Lung (tissue), 11 donors: ENCODE measurements at regions not wholly inside any gene's neighbourhood (a gene's known extent, or its start where the extent isn't known, plus 50 kb on each side); places are given as distances from the start of the nearest gene placed in this dataset.
"Not testable (repeated sequence)": the region's sequence is repeated elsewhere in the genome, so short reads cannot be mapped to it uniquely, and the experiment has no call there.

Source experiments
- ATAC-seq: fragments of 200-7000 bp; cut with Tn5 transposase; one replicate; pipeline ENCODE4 v1.9.1; 2020; ENCODE audit warnings: moderate number of reproducible peaks; ENCODE audit not compliant: insufficient read depth, low FRiP score
- DNase-seq, 3 donors: peaks; one replicate each; pipeline ENCODE4 v3.0.0-alpha.2; 2013 to 2017
- H3K27ac ChIP-seq, 2 donors: one replicate each; pipeline ENCODE4 v1.5.1; 2013; ENCODE audit warnings: mild to moderate bottlenecking in 2 of 2, moderate library complexity in 2 of 2, control low read depth in 1 of 2, inconsistent platforms in 1 of 2, low read depth in 1 of 2, low read length in 1 of 2
- H3K27me3 ChIP-seq, 3 donors: one replicate each; pipeline ENCODE4 v1.5.1; 2013; ENCODE audit warnings: low read length in 2 of 3; ENCODE audit not compliant: control insufficient read depth in 3 of 3, insufficient read depth in 3 of 3
- H3K36me3 ChIP-seq, 4 donors: one replicate each; pipeline ENCODE4 v1.5.1; 2013; ENCODE audit warnings: low read length in 4 of 4, mild to moderate bottlenecking in 1 of 4, moderate library complexity in 1 of 4; ENCODE audit not compliant: control insufficient read depth in 4 of 4, insufficient read depth in 4 of 4
- H3K4me1 ChIP-seq, 5 donors: one replicate each; pipeline ENCODE4 v1.5.1; 2013; ENCODE audit warnings: low read length in 5 of 5, mild to moderate bottlenecking in 2 of 5, moderate library complexity in 1 of 5; ENCODE audit not compliant: control insufficient read depth in 5 of 5, insufficient read depth in 5 of 5
- H3K4me3 ChIP-seq: one replicate; pipeline ENCODE4 v1.5.1; 2013; ENCODE audit warnings: mild to moderate bottlenecking, control low read depth, moderate library complexity
- H3K9ac ChIP-seq, 2 donors: one replicate each; pipeline ENCODE4 v1.5.1; 2013; ENCODE audit warnings: low read length in 2 of 2, control low read depth in 1 of 2; ENCODE audit not compliant: insufficient read depth in 1 of 2
- H3K9me3 ChIP-seq, 4 donors: one replicate each; pipeline ENCODE4 v1.5.1; 2013; ENCODE audit warnings: low read length in 3 of 4, mild to moderate bottlenecking in 1 of 4, moderate library complexity in 1 of 4; ENCODE audit not compliant: control insufficient read depth in 4 of 4, insufficient read depth in 3 of 4
- WGBS, 2 donors: extraction: QIAGEN DNeasy Blood & Tissue Kit; methylation state at CpG; one replicate each; pipeline ENCODE4 v1.1.7; 2013; 5-methylcytosine and 5-hydroxymethylcytosine counted together
- TF ChIP-seq, protein P1 (sequence below): IDR thresholded peaks from 2 replicates; pipeline ENCODE4 v1.5.1; 2012; ENCODE audit warnings: mild to moderate bottlenecking; ENCODE audit errors: control extremely low read depth, extremely low read depth
- donor health status: control.
- donor health status: control.
- donor health status: Bipolar disorder and iron deficiency.
- donor health status: healthy.
- donor health status: DM: yes; HTN: yes; CAD: no.

DNA sequence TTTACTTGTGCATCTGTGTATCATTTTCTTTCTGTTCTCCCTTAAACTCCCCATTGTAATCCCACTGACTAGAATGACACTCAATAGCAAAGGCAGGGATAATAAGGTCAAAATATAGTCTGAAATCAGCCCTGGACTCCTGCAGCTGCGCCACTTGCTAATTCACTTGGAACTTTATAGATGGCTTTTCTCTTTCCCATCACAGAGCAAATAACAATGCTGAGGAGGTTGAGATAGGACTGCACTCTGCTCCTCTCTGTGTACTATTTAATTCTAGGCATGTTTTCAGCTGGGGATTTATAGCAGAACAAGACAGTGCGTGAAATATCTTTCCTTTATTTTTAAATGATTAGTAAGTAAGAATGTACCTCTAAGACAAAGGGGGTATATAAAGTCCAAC is 324.2 kb downstream of the LNPK start:
- Histone ChIP-seq H3K4me3 (no peak overlapping the region), H3K9ac (no peak overlapping the region), H3K36me3 (no peaks in the 10 kb centered on the region), H3K9me3 (no peaks in the 10 kb centered on the region), H3K27me3 (no peaks in the 10 kb centered on the region), H3K4me1 (no peaks in the 10 kb centered on the region), H3K27ac (no peak overlapping the region)
- TF ChIP-seq, protein P1, sequence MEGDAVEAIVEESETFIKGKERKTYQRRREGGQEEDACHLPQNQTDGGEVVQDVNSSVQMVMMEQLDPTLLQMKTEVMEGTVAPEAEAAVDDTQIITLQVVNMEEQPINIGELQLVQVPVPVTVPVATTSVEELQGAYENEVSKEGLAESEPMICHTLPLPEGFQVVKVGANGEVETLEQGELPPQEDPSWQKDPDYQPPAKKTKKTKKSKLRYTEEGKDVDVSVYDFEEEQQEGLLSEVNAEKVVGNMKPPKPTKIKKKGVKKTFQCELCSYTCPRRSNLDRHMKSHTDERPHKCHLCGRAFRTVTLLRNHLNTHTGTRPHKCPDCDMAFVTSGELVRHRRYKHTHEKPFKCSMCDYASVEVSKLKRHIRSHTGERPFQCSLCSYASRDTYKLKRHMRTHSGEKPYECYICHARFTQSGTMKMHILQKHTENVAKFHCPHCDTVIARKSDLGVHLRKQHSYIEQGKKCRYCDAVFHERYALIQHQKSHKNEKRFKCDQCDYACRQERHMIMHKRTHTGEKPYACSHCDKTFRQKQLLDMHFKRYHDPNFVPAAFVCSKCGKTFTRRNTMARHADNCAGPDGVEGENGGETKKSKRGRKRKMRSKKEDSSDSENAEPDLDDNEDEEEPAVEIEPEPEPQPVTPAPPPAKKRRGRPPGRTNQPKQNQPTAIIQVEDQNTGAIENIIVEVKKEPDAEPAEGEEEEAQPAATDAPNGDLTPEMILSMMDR, result no peak
- ATAC-seq (no peak), DNase-seq (no peak)
- WGBS, 2 donors, result 91 to 93% methylated on average over 2 of the region's 2 CpGs

DNA sequence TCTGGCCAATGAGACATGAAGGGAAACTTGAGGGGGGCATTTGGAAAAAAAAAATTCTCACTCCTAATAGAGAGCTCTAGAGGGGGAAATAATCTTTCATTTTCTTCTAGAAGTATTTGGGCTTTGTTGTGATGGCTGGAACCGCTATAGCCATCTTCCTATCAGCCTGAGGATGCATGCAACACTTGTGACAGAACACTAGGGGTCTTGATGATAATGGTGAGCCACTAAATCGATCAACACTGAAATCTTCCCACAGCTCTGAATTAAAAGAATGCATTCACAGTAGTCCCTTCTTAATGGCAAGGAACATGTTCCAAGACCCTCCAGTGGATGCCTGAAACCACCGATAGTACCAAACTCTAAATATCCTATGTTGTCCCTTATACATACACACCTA is 325.3 kb downstream of the LNPK start:
- DNase-seq (no peak), ATAC-seq (no peak)
- TF ChIP-seq, protein P1, result no peak
- WGBS, 2 donors, result 72 to 75% methylated on average over 3 of the region's 3 CpGs
- no peak overlapping the region for H3K4me3 ChIP-seq
- no peaks in the 10 kb centered on the region for H3K4me1 ChIP-seq
- H3K36me3 ChIP-seq, result no peaks in the 10 kb centered on the region
- H3K9me3 ChIP-seq, result no peaks in the 10 kb centered on the region
- H3K9ac ChIP-seq, result no peak overlapping the region
- no peak overlapping the region for H3K27ac ChIP-seq
- H3K27me3 ChIP-seq, result no peaks in the 10 kb centered on the region

DNA sequence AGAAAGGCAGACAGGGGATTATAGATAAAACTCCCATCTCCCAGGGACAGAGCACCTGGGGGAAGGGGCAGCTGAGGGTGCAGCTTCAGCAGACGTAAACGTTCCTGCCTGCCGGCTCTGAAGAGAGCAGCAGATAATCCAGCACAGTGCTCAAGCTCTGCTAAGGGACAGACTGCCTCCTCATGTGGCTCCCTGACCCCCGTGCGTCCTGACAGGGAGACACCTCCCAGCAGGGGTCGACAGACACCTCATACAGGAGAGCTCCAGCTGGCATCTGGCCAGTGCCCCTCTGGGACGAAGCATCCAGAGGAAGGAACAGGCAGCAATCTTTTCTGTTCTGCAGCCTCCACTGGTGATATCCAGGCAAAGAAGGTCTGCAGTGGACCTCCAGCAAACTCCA is 333.3 kb downstream of the LNPK start:
- WGBS, 2 donors, result 71 to 83% methylated on average over 7 of the region's 7 CpGs

DNA sequence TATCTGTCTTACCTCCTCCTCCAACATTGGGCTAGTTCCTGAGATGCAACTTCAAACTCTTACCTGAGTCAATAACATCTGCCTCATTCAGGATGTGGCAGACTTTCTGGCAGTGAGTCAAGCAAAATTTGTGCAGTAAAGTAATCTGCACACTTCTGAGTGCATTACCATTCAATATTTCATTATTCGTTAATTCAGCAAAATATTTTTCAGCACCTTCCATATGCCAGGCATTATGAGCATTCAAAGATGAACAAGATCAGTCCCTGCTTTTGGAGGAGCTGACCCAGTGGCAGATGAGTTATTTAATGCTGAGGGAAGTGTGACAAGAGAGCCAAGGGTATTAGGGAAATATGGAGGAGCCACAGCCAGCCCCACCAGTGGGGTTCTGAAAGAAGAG is 339.7 kb downstream of the LNPK start:
- Histone ChIP-seq H3K27me3 (peaks cover 0 to 2% (median 0%) of the 10 kb centered on the region in 3 donors), H3K4me1 (no peaks in the 10 kb centered on the region), H3K9ac (no peak overlapping the region), H3K27ac (no peak overlapping the region), H3K9me3 (no peaks in the 10 kb centered on the region), H3K4me3 (no peak overlapping the region), H3K36me3 (no peaks in the 10 kb centered on the region)
- DNase-seq, result no peak
- WGBS, 2 donors, result 90 to 95% methylated on average over 1 of the region's 1 CpG
- TF ChIP-seq, protein P1, result no peak
- ATAC-seq, result no peak

More for the DNA sequence above, 333.3 kb downstream of the LNPK start:
- not testable (repeated sequence) for H3K4me1 ChIP-seq, H3K9ac ChIP-seq, H3K36me3 ChIP-seq, H3K9me3 ChIP-seq, H3K27me3 ChIP-seq, H3K27ac ChIP-seq, H3K4me3 ChIP-seq, DNase-seq, ATAC-seq
